NCI-H2227 (cell line): ENCODE measurements at regions not wholly inside any gene's neighbourhood (a gene's known extent, or its start where the extent isn't known, plus 50 kb on each side); places are given as distances from the start of the nearest gene placed in this dataset.

Experiments
- DNase-seq: peaks from one replicate; lab custom pipeline; 2025; ENCODE audit not compliant: unreplicated experiment; lab: John Stamatoyannopoulos, UW

GRCh38 chr9:82208741-82209450, 220.3 kb downstream of the SPATA31D1 start:
- DNase-seq, result no peak

DNA sequence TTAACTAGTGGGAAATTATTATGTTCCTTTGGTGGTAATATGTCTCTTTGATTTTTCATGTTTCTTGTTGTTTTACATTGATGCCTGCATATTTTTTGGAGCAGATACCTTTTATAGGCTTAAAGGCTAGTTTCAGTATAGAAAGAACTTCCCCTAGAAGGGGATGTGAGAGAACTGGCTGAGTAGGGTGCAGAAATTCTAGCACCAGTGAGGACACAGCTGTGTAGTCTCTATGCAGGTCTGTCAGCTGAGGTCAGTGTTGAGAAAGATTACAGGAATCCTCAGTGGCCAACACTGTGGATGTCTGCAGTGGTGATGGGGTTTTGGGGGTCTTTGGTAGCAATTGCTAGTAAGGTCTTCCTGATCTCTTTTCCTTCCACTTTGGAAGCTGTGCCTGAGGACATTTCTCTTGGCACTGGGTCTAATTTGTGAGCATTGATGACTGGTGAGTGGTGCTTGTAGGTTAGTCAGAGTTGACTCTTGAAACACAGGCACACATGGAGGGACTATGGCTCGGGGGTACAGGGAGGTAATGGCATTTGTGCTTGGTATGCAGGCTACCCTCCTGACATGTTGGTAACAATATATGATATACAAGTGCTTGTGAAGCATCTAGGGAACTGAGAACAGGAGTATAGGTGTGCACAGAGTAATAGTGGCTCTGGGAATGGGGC, 221.4 kb downstream of the SPATA31D1 start:
- DNase-seq, result no peak

DNA sequence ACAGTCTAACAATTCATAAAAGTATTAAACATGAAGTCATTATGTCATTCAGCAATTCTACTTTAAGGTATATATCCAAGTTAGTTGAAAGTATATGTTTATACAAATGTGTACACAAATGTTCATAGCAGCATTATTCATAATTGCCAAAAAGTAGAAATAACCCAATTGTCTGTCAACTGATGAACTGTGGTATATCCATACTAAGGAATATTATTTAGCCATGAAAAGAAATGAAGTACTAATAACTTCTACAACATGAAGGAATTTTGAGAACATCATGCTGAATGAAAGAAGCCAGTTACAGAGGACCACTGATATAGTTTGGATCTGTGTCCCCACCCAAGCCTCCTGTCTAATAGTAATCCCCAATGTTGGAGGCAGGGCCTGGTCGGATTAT, 224.3 kb downstream of the SPATA31D1 start:
- no peak for DNase-seq

DNA sequence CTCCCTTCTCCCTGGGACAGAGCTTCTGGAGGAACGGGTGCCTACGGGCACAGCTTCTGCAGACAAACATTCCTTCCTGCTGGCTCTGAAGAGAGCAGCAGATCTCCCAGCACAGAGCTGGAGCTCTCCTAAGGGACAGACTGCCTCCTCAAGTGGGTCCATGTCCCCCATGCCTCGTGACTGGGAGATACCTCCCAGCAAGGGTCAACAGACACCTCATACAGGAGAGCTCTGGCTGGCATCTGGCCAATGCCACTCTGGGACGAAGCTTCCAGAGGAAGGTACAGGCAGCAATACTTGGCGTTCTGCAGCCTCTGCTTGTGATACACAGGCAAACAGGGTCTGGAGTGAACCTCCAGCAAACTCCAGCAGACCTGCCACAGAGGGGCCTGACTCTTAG, 227.9 kb downstream of the SPATA31D1 start:
- DNase-seq, result no peak

DNA sequence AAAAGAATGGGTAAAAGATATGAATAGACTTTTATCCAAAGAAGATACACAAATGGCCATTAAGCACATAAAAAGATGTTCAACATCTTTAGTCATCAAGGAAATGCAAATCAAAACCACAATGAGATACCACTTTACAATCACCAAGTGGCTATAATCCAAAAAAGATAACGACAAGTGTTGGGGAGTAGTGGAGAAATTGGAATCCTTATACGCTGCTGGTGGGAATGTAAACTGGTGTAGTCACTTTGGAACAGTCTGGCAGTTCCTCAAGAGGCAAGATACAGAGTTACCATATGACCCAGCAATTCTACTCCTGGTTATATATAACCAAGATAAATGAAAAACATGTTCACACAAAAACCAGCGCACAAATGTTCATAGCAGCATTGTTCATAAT, 234.9 kb downstream of the SPATA31D1 start:
- DNase-seq, result no peak

GRCh38 chr9:82231411-82231810, 242.8 kb downstream of the SPATA31D1 start:
- no peak for DNase-seq

GRCh38 chr9:82234160-82234943, 245.8 kb downstream of the SPATA31D1 start:
- DNase-seq, result no peak

GRCh38 chr9:82242285-82242963, 253.9 kb downstream of the SPATA31D1 start:
- no peak for DNase-seq

DNA sequence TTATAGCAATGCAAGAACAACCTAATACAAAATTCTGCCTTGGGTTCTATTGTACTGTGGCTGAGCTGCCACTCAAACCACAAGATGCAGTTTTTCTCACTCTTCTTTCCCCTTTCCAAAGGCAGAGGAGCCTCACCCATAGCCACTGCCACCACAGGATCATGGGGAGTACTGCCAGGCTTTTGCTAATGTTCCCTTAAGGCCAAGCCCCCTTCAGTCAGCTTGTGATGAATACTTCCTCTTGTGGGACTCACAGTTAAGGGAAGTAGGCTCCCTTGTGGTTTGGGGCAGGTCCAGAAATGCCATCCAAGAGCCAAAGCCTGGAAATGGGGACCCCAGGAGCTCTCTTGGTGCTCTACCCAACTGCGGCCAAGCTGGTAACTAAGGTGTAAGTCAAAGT, 258.7 kb downstream of the SPATA31D1 start:
- no peak for DNase-seq

GRCh38 chr9:82252116-82252515, 263.5 kb downstream of the SPATA31D1 start:
- no peak for DNase-seq

- DNase-seq, result no peak
Measured at GRCh38 chr9:82254646-82255367, 266.2 kb downstream of the SPATA31D1 start.

DNA sequence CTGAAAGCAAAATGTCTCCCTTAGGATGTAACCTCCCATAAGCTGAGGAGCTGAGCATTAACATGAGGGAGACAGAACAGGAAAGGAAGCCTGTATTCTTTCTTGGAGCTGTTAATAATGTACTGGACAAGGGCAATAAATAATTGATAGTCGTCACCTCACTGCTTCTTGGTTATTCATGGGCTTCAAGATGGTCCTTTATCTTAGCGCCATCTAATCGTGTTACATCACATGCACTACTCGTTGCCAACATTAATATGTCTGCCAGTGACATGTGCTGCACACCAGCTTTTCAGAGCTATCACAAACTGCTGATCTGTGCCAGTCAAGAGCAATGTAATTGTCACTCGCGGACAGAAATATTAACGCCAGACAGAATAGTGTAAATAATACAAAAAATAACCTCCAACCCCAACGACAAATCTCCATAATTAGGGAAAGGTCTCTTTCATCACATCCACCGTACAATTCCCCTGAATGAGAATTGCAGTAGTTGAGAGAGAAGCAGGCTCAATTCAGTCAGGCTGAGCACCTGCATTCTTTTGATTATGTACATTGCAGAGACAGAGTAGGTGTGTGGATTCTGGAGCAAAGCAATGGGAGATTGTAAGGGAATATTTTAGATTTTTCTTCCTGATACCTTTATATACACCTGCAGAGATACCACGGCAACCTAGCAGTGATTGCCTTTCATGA, 267.1 kb downstream of the SPATA31D1 start:
- peak; percentile 6 for DNase-seq

GRCh38 chr9:82260691-82261090, 272.1 kb downstream of the SPATA31D1 start:
- DNase-seq, result no peak

GRCh38 chr9:82263619-82264018, 275.0 kb downstream of the SPATA31D1 start:
- no peak for DNase-seq

GRCh38 chr9:82271106-82271561, 282.6 kb downstream of the SPATA31D1 start:
- DNase-seq, result no peak

DNA sequence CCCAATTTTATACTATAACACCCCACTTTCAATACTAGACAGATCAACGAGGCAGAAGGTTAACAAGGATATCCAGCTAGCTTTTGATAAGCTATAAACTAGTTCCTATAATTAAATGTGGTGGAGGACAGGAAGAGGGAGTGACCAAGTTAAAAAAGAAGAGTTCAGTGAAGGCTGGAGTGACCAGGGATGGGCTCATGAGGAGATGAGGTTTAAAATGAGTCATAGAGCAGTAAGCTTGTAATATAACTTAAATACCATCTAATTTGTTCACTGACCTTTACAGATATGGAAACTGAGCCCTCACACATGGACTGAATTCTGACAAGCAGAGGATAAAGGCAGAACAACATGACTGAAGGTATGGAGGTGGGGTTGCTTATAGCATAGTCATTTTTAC, 284.5 kb downstream of the SPATA31D1 start:
- DNase-seq, result no peak

GRCh38 chr9:82275258-82275927, 286.8 kb downstream of the SPATA31D1 start:
- no peak for DNase-seq

GRCh38 chr9:82281066-82281465, 292.5 kb downstream of the SPATA31D1 start:
- DNase-seq, result no peak

DNA sequence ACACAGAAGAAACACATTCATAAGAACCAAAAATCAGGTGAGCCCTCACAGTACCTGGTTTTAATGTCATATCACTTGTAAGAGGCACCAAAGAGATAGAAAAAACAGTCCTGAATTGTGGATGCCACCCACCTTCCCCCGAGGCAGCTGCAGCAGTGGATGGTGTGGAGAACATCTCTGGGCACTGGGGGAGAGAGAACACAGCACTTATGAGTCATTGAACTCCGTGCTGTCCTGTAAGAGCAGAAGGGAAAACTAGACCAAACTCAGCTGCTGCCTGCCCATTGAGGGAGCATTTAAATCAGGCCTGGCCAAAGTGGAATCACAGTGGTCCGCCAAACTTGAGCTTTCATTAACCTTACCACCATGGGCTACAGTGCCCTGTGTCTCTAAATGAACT, 296.2 kb downstream of the SPATA31D1 start:
- DNase-seq, result no peak

DNA sequence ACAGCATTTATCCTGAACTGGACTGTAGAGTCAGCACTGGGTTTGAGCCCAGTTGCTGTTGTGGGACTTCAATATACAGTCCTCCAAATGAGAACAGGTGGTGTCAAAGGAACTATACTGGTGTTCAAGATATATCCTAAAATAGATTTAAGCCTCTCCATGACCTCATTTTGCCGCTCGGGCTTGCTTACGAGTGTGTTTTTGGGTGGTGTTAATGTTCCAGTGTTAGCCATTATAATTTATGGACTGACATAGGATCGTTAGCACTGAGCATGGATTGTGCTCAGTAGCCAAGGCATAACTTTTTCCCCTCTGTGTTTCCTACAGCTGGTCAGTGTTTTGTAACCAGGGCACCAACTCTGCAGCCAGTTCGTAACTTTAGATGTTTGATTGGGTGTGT, 306.6 kb downstream of the SPATA31D1 start:
- DNase-seq, result no peak
